MM.1S (cell line): ENCODE measurements at regions not wholly inside any gene's neighbourhood (a gene's known extent, or its start where the extent isn't known, plus 50 kb on each side); places are given as distances from the start of the nearest gene placed in this dataset.

Experiments used
- DNase-seq: peaks from one replicate; pipeline ENCODE4 v3.0.0-alpha.2; 2015
- H2AFZ ChIP-seq: fragments of 300-600 bp; sonication (generic); 2 replicates; pipeline ENCODE4 v1.6.0; 2016; ENCODE audit warnings: antibody characterized with exemption, low read length
- H3F3A ChIP-seq: fragments of 300-600 bp; sonication (generic); 2 replicates; pipeline ENCODE4 v1.6.1; 2016; ENCODE audit warnings: mild to moderate bottlenecking, antibody characterized with exemption, low read length, moderate library complexity, mixed read lengths; ENCODE audit not compliant: insufficient read depth
- H3K27ac ChIP-seq: fragments of 300-600 bp; sonication (generic); 2 replicates; pipeline ENCODE4 v1.5.1; 2016; ENCODE audit warnings: mild to moderate bottlenecking, low read length
- H3K27me3 ChIP-seq: fragments of 300-600 bp; sonication (generic); replicated peaks from 2 replicates; pipeline ENCODE4 v1.6.0; 2016; ENCODE audit warnings: low read length; ENCODE audit not compliant: insufficient read depth
- H3K36me3 ChIP-seq: fragments of 300-600 bp; sonication (generic); replicated peaks from 2 replicates; pipeline ENCODE4 v1.6.1; 2016; ENCODE audit warnings: mild to moderate bottlenecking, low read length, mixed read lengths; ENCODE audit not compliant: insufficient read depth
- H3K4me1 ChIP-seq: fragments of 300-600 bp; sonication (generic); 2 replicates; pipeline ENCODE4 v1.6.1; 2016; ENCODE audit warnings: low read length, mixed read lengths
- H3K4me2 ChIP-seq: fragments of 300-600 bp; sonication (generic); 2 replicates; pipeline ENCODE4 v1.6.0; 2016; ENCODE audit warnings: low read depth, low read length
- H3K4me3 ChIP-seq: fragments of 300-600 bp; sonication (generic); 2 replicates; pipeline ENCODE4 v1.5.1; 2016; ENCODE audit warnings: low read length, mixed read lengths
- H3K79me2 ChIP-seq: fragments of 300-600 bp; sonication (generic); 2 replicates; pipeline ENCODE4 v1.6.1; 2016; ENCODE audit warnings: mixed run types, low read length, mixed read lengths
- H3K9ac ChIP-seq: fragments of 300-600 bp; sonication (generic); 2 replicates; pipeline ENCODE4 v1.6.1; 2016; ENCODE audit warnings: low read length, mixed read lengths
- H3K9me2 ChIP-seq: fragments of 300-600 bp; sonication (generic); replicated peaks from 2 replicates; pipeline ENCODE4 v1.6.1; 2016; ENCODE audit warnings: mild to moderate bottlenecking, low read length, mixed read lengths; ENCODE audit not compliant: insufficient read depth
- H3K9me3 ChIP-seq: fragments of 300-600 bp; sonication (generic); replicated peaks from 2 replicates; pipeline ENCODE4 v1.6.1; 2016; ENCODE audit warnings: mild to moderate bottlenecking, low read length, mixed read lengths; ENCODE audit not compliant: insufficient read depth
- H4K20me1 ChIP-seq: fragments of 300-600 bp; sonication (generic); 2 replicates; pipeline ENCODE4 v1.6.1; 2016; ENCODE audit warnings: mild to moderate bottlenecking, low read length, moderate library complexity, mixed read lengths; ENCODE audit not compliant: insufficient read depth
- CTCF ChIP-seq: fragments of 300-600 bp; sonication (generic); IDR thresholded peaks from 2 replicates; pipeline ENCODE4 v1.5.1; 2016; ENCODE audit warnings: antibody characterized with exemption, low read length, mixed read lengths
- EZH2 ChIP-seq: fragments of 300-600 bp; sonication (generic); optimal IDR thresholded peaks from 2 replicates; pipeline ENCODE3; 2017; ENCODE audit warnings: low read depth, mild to moderate bottlenecking, antibody characterized with exemption, low read length, mixed read lengths
- EZH2phosphoT487 ChIP-seq: fragments of 300-600 bp; sonication (generic); IDR thresholded peaks from 2 replicates; pipeline ENCODE4 v1.6.1; 2018; ENCODE audit warnings: antibody characterized with exemption, low read length

GRCh38 chr18:44111337-44111736 is 569.4 kb upstream of the SETBP1 start:
- no peaks in the 10 kb centered on the region for H3K9me3 ChIP-seq
- H3K4me1 ChIP-seq: no peaks in the 10 kb centered on the region
- H3K4me3 ChIP-seq: no peak overlapping the region
- no peaks in the 10 kb centered on the region for H3K9me2 ChIP-seq
- DNase-seq: no peak
- TF ChIP-seq EZH2: no peak
- no peak for TF ChIP-seq CTCF
- TF ChIP-seq EZH2phosphoT487: no peak
- no peak overlapping the region for H3K9ac ChIP-seq
- no peak overlapping the region for H2AFZ ChIP-seq
- no peak overlapping the region for H3K27ac ChIP-seq
- no peaks in the 10 kb centered on the region for H3K36me3 ChIP-seq
- H3F3A ChIP-seq: no peaks in the 10 kb centered on the region
- H3K4me2 ChIP-seq: no peak overlapping the region
- H3K27me3 ChIP-seq: no peaks in the 10 kb centered on the region
- no peaks in the 10 kb centered on the region for H4K20me1 ChIP-seq
- no peaks in the 10 kb centered on the region for H3K79me2 ChIP-seq

DNA sequence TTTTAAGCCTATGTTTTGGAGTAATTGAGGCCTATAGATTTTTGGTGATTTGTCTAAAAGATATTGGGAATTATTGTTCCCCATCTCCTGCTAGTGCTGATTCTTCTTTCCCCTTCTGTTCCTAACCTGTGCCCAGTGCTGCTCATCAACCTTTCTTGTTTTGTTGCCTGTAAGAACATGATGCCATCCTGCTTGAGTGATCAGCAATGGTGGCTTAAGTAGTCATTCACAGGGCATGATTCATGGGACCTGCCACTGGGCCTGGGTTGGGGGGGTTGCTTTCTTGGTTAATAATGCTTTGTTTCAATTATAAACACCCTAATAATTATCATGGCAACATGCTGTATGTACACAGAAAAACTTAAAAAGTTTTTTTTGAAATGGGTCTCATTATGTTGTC is 562.9 kb upstream of the SETBP1 start:
- no peaks in the 10 kb centered on the region for H3K9me2 ChIP-seq
- TF ChIP-seq EZH2 (no peak), EZH2phosphoT487 (no peak), CTCF (no peak)
- no peaks in the 10 kb centered on the region for H3K79me2 ChIP-seq
- no peak overlapping the region for H3K4me2 ChIP-seq
- no peaks in the 10 kb centered on the region for H3K4me1 ChIP-seq
- no peak overlapping the region for H3K27ac ChIP-seq
- no peaks in the 10 kb centered on the region for H4K20me1 ChIP-seq
- H2AFZ ChIP-seq: no peak overlapping the region
- H3K9me3 ChIP-seq: no peaks in the 10 kb centered on the region
- DNase-seq: no peak
- no peaks in the 10 kb centered on the region for H3K36me3 ChIP-seq
- no peaks in the 10 kb centered on the region for H3F3A ChIP-seq
- H3K27me3 ChIP-seq: no peaks in the 10 kb centered on the region
- H3K9ac ChIP-seq: no peak overlapping the region
- no peak overlapping the region for H3K4me3 ChIP-seq

DNA sequence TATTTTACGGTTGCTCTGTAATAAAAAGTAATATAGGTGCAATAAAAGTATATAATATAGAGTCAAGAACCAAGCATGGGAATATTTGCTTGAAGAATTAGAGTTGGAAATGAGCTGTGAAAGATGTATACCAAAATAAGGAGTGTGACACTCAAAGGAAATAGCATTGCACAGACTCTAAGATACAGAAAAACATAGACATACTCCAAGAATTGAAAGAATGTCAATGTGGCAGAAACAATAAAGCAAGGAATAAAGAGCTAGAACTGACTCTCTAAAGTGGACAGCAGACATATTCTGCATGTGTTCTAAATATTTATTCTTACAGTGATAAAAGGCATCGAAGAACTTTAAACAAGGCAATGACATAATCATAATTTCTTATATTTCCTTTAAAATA is 561.1 kb upstream of the SETBP1 start:
- no peak overlapping the region for H3K27ac ChIP-seq
- no peak overlapping the region for H3K4me3 ChIP-seq
- no peaks in the 10 kb centered on the region for H3K36me3 ChIP-seq
- no peaks in the 10 kb centered on the region for H3K4me1 ChIP-seq
- no peak overlapping the region for H3K4me2 ChIP-seq
- no peaks in the 10 kb centered on the region for H3K27me3 ChIP-seq
- H3K9ac ChIP-seq: no peak overlapping the region
- DNase-seq: no peak
- H4K20me1 ChIP-seq: no peaks in the 10 kb centered on the region
- no peak overlapping the region for H2AFZ ChIP-seq
- no peaks in the 10 kb centered on the region for H3K9me3 ChIP-seq
- no peaks in the 10 kb centered on the region for H3K9me2 ChIP-seq
- H3K79me2 ChIP-seq: no peaks in the 10 kb centered on the region
- no peaks in the 10 kb centered on the region for H3F3A ChIP-seq
- TF ChIP-seq EZH2phosphoT487: no peak
- no peak for TF ChIP-seq CTCF
- TF ChIP-seq EZH2: no peak

GRCh38 chr18:44123743-44124142 is 556.9 kb upstream of the SETBP1 start:
- Histone ChIP-seq H3K27ac (no peak overlapping the region), H2AFZ (no peak overlapping the region), H3K9me2 (no peaks in the 10 kb centered on the region), H4K20me1 (no peaks in the 10 kb centered on the region), H3K4me3 (no peak overlapping the region), H3K9ac (no peak overlapping the region), H3K79me2 (no peaks in the 10 kb centered on the region), H3F3A (no peaks in the 10 kb centered on the region), H3K9me3 (no peaks in the 10 kb centered on the region), H3K36me3 (no peaks in the 10 kb centered on the region), H3K4me2 (no peak overlapping the region), H3K4me1 (no peaks in the 10 kb centered on the region), H3K27me3 (no peaks in the 10 kb centered on the region)
- no peak for DNase-seq
- no peak for TF ChIP-seq EZH2
- no peak for TF ChIP-seq EZH2phosphoT487
- TF ChIP-seq CTCF: no peak
